ENCODE measurements at regions not wholly inside any gene's neighbourhood (a gene's known extent, or its start where the extent isn't known, plus 50 kb on each side); places are given as distances from the start of the nearest gene placed in this dataset.

DNA sequence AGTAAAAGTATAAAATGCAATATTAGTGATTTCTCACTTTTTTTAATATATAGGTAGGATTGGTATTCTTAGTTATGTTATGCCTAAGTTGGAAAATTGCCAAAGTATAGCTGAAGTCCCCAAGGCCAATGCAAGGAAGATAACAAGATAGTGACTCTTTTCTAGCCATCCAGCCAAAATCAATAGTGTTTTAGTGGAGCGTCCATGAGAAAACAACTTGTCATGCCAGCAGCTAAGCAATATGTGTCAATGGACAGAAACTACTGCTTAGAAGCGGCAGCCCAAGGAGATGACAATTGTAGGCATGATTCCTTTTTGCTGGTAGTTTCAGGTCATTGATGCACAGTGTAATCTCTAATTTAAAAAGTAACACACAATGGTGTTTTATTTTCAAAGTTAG is 1444.6 kb downstream of the SUCLG1 start:
- TF ChIP-seq, protein P1, sequence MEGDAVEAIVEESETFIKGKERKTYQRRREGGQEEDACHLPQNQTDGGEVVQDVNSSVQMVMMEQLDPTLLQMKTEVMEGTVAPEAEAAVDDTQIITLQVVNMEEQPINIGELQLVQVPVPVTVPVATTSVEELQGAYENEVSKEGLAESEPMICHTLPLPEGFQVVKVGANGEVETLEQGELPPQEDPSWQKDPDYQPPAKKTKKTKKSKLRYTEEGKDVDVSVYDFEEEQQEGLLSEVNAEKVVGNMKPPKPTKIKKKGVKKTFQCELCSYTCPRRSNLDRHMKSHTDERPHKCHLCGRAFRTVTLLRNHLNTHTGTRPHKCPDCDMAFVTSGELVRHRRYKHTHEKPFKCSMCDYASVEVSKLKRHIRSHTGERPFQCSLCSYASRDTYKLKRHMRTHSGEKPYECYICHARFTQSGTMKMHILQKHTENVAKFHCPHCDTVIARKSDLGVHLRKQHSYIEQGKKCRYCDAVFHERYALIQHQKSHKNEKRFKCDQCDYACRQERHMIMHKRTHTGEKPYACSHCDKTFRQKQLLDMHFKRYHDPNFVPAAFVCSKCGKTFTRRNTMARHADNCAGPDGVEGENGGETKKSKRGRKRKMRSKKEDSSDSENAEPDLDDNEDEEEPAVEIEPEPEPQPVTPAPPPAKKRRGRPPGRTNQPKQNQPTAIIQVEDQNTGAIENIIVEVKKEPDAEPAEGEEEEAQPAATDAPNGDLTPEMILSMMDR (IDR thresholded peaks at IDR 0.05; ENCODE audit: insufficient read depth, low read length, poor library complexity, severe bottlenecking) = no peak
- no peak for DNase-seq (ENCODE audit: extremely low read depth, insufficient read length)
- Histone ChIP-seq H3K36me3 (ENCODE audit: control insufficient read depth, insufficient read depth, low read length) (no peaks in the 10 kb centered on the region), H3K27me3 (replicated peaks; ENCODE audit: control insufficient read depth, insufficient read depth, low read length) (no peaks in the 10 kb centered on the region), H3K4me3 (replicated peaks; ENCODE audit: low read depth, low read length) (no peak overlapping the region)

DNA sequence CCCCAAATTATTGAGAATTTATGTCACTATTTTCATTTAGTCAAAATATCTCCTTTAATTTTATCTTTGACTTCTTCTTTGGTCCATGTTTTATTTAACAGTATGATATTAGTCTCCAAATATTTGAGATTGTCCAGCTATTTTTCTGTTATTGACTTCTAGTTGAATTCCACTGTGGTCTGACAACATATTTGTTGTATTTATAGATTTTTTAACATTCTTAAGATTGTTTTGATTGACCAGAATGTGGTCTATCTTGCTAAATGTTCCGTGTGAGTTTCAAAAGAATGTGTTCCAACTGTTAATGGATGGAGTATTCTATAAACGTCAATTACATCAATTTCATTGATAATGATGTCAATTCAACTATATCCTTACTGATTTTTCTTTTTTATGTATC is 1452.1 kb downstream of the SUCLG1 start:
- Histone ChIP-seq H3K36me3 (ENCODE audit: control insufficient read depth, insufficient read depth, low read length) (no peaks in the 10 kb centered on the region), H3K4me3 (replicated peaks; ENCODE audit: low read depth, low read length) (no peak overlapping the region), H3K27me3 (replicated peaks; ENCODE audit: control insufficient read depth, insufficient read depth, low read length) (no peaks in the 10 kb centered on the region)
- no peak for DNase-seq (ENCODE audit: extremely low read depth, insufficient read length)
- TF ChIP-seq, protein P1 (IDR thresholded peaks at IDR 0.05; ENCODE audit: insufficient read depth, low read length, poor library complexity, severe bottlenecking) = no peak

DNA sequence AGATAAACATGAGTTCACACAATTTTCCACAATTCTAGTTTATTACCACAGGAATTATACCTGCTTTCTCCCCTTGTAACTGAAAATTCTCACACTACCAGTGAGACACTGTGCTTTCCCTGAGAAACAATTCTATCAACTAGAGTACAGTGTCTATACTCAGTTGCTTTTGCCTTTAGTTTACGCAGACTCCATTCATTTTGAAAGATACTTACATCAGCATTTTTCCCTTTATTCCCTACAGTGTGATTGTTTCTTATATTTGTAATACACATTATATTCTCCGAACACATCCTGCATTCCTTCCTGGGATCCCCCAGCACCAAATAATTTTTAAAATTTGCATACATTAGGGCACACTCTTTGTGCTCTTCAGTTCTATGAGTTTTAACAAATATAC is 1455.5 kb downstream of the SUCLG1 start:
- Histone ChIP-seq H3K36me3 (ENCODE audit: control insufficient read depth, insufficient read depth, low read length) (no peaks in the 10 kb centered on the region), H3K27me3 (replicated peaks; ENCODE audit: control insufficient read depth, insufficient read depth, low read length) (no peaks in the 10 kb centered on the region), H3K4me3 (replicated peaks; ENCODE audit: low read depth, low read length) (no peak overlapping the region)
- no peak for DNase-seq (ENCODE audit: extremely low read depth, insufficient read length)
- TF ChIP-seq, protein P1 (IDR thresholded peaks at IDR 0.05; ENCODE audit: insufficient read depth, low read length, poor library complexity, severe bottlenecking) = no peak

DNA sequence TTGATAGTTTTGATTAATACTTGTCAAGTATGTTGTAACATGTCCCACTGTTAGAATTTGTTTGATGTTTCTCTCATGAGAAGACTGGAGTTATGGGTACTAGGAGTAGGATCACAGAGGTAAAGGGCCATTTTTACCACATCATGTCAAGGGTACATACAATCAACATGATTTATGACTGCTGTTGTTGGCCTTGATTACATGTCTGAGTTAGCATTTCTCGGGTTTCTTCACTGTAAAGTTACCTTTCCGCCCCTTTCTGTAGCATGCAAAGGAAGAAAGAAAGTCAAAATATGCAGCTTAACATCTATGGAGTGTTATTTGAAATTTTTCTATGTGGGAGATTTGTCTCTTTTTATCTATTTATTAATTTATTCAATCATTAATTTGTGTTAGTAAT is 1456.4 kb downstream of the SUCLG1 start:
- Histone ChIP-seq H3K27me3 (replicated peaks; ENCODE audit: control insufficient read depth, insufficient read depth, low read length) (no peaks in the 10 kb centered on the region), H3K36me3 (ENCODE audit: control insufficient read depth, insufficient read depth, low read length) (no peaks in the 10 kb centered on the region), H3K4me3 (replicated peaks; ENCODE audit: low read depth, low read length) (no peak overlapping the region)
- TF ChIP-seq, protein P1 (IDR thresholded peaks at IDR 0.05; ENCODE audit: insufficient read depth, low read length, poor library complexity, severe bottlenecking) = no peak
- DNase-seq (ENCODE audit: extremely low read depth, insufficient read length) = no peak

DNA sequence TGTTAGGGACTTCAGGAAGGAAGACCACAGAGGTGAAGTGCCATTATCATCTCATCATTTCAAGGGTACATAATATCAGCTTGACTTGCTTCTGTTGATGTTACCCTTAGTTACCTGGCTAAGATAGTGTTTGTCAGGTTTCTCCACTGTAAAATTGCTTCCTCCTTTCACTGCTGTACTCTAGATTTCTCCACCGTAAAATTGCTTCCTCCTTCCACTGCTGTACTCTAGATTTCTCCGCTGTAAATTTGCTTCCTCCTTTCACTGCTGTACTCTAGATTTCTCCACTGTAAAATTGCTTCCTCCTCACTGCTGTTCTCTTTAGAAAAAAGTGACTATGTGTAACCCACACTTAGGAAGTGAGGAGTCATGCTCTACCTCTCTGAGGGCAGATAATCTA is 1460.3 kb downstream of the SUCLG1 start:
- no peaks in the 10 kb centered on the region for H3K27me3 ChIP-seq (replicated peaks; ENCODE audit: control insufficient read depth, insufficient read depth, low read length)
- DNase-seq (ENCODE audit: extremely low read depth, insufficient read length) = no peak
- TF ChIP-seq, protein P1 (IDR thresholded peaks at IDR 0.05; ENCODE audit: insufficient read depth, low read length, poor library complexity, severe bottlenecking) = no peak
- H3K36me3 ChIP-seq (ENCODE audit: control insufficient read depth, insufficient read depth, low read length) = no peaks in the 10 kb centered on the region
- H3K4me3 ChIP-seq (replicated peaks; ENCODE audit: low read depth, low read length) = no peak overlapping the region

DNA sequence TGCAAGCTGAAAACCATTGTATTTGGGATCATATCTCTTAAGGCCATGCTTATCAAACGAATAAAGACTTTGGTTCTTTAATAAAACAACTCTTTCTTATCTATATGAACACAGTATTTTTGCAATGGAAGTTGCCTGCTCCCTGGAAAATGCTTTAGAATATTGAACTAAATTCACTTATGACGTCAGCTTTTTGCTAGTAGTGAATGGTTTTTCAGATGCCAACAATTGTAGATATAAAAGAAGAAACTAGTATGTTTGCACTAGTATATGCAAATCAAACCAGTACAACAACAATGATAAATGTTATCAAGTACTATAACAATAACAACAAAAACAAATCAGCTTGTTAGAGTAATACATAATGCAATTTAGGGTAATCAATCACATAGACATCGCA is 1462.9 kb downstream of the SUCLG1 start:
- no peak for DNase-seq (ENCODE audit: extremely low read depth, insufficient read length)
- Histone ChIP-seq H3K36me3 (ENCODE audit: control insufficient read depth, insufficient read depth, low read length) (no peaks in the 10 kb centered on the region), H3K4me3 (replicated peaks; ENCODE audit: low read depth, low read length) (no peak overlapping the region), H3K27me3 (replicated peaks; ENCODE audit: control insufficient read depth, insufficient read depth, low read length) (no peaks in the 10 kb centered on the region)
- TF ChIP-seq, protein P1 (IDR thresholded peaks at IDR 0.05; ENCODE audit: insufficient read depth, low read length, poor library complexity, severe bottlenecking) = no peak
